Heart left ventricle (tissue), 16 donors: ENCODE measurements at regions not wholly inside any gene's neighbourhood (a gene's known extent, or its start where the extent isn't known, plus 50 kb on each side); places are given as distances from the start of the nearest gene placed in this dataset.

ENCODE experiments used
- ATAC-seq, 4 donors: fragments of 200-7000 bp; cut with Tn5 transposase; one replicate each; pipeline ENCODE4 v1.9.1; 2020 to 2022; ENCODE audit warnings: moderate library complexity in 4 of 4, mild to moderate bottlenecking in 3 of 4, moderate number of reproducible peaks in 1 of 4
- DNase-seq, 5 donors: peaks; one replicate each; pipeline ENCODE4 v3.0.0-alpha.2; 2020
- H3K27ac ChIP-seq, 12 donors: fragments of 200-600 bp; sonication (generic) in 4 of 12; one replicate each; pipeline versions ENCODE4 v1.5.0 to v1.8.0; 2016 to 2022; ENCODE audit warnings: mild to moderate bottlenecking in 2 of 12
- H3K27me3 ChIP-seq, 9 donors: fragments of 200-600 bp; sonication (generic) in 2 of 9; one replicate each; pipeline versions ENCODE4 v1.5.1 to v1.8.0; 2016 to 2022; ENCODE audit warnings: mild to moderate bottlenecking in 3 of 9
- H3K36me3 ChIP-seq, 9 donors: fragments of 200-600 bp; sonication (generic) in 2 of 9; one replicate each; pipeline versions ENCODE4 v1.5.0 to v1.8.0; 2018 to 2022; ENCODE audit warnings: mild to moderate bottlenecking in 2 of 9
- H3K4me1 ChIP-seq, 12 donors: fragments of 200-600 bp; sonication (generic) in 4 of 12; one replicate each; pipeline versions ENCODE4 v1.5.0 to v1.8.0; 2016 to 2022; ENCODE audit warnings: mild to moderate bottlenecking in 3 of 12
- H3K4me3 ChIP-seq, 12 donors: fragments of 200-600 bp; sonication (generic) in 4 of 12; one replicate each; pipeline versions ENCODE4 v1.5.0 to v1.8.0; 2017 to 2022; ENCODE audit warnings: mild to moderate bottlenecking in 9 of 12, moderate library complexity in 4 of 12
- H3K9me3 ChIP-seq, 12 donors: fragments of 200-600 bp; sonication (generic) in 4 of 12; one replicate each; pipeline versions ENCODE4 v1.5.0 to v1.8.0; 2016 to 2022; ENCODE audit warnings: mild to moderate bottlenecking in 1 of 12
- POLR2A ChIP-seq, 2 donors: fragments of 450-650 bp; IDR thresholded peaks; one replicate each; pipeline ENCODE4 v1.6.1; 2017; ENCODE audit warnings: antibody characterized with exemption in 2 of 2, mild to moderate bottlenecking in 2 of 2, moderate library complexity in 2 of 2
- WGBS, 4 donors: extraction: QIAGEN DNeasy Blood & Tissue Kit in 2 of 4; methylation state at CpG; one replicate each; pipeline versions ENCODE4 v1.1.5 to v1.1.7; 2013 to 2018; 5-methylcytosine and 5-hydroxymethylcytosine counted together
- intact Hi-C, 10 donors: fragments of 100-400 bp; cut with DNase I; formaldehyde crosslinking; loops; one replicate each; pipeline versions ENCODE4 v1.11.1 to v1.14.2; 2022
- TF ChIP-seq, protein P1 (sequence below), 12 donors: fragments of 200-600 bp; sonication (generic) in 4 of 12; IDR thresholded peaks; one replicate each; pipeline versions ENCODE4 v1.5.0 to v1.8.0; 2018 to 2022; ENCODE audit warnings: antibody characterized with exemption in 12 of 12, mild to moderate bottlenecking in 5 of 12
- donor health status: ischemic (EF 13 %, LVEDD 7.1; RV severe dilation, severe dysfunction).
- donor health status: healthy with polysubstance abuse.
- donor health status: DM: no; HTN: yes; CAD: no.
- donor health status: DM: no; HTN: no; CAD: no.
- donor health status: ischemic (EF 25% LVEDD 6.9; RV normal size, moderate dysfunction).
- donor health status: ischemic (EF 25% LVEDD 5.7; RV mildly dilated, moderate dysfunction).
- donor health status: healthy.
- donor health status: DM: yes; HTN: yes; CAD: no.
- donor health status: ischemic (EF 35%, LVEDD 5.7; RV mildly dilated, moderate dysfunction).
- donor health status: nonischemic (EF 11% LVEDD 7.7; RV severe dilation, severe dysfunction).
- donor health status: DM: yes; HTN: yes; CAD: no.
- donor health status: PGD.
- donor health status: ischemic (EF 29% LVEDD 5.4; RV normal size, mild dysfunction).
- donor health status: nonischemic (EF 23%, LVEDD 6.1; RV moderate dilation, normal function).

DNA sequence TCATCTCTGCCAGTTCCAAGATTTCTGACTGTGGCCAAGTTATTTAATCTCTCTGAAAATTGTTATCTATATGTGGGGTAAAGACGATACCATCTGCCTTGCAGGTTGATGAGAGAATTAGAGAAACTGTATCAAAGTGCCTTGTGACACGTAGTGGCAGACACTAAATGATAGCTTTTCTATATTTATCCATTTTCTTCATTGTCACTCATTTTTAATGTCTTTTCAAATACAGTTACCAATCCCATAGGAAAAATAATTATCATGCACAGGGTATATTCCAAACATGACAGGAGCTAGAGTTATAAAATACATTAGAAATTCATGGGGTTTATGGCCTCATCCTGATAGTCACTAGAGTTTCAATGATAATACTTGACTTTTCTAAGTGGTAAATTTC is 95.6 kb upstream of the NOL4 start:
- Histone ChIP-seq H3K9me3 (no peaks in the 10 kb centered on the region), H3K27ac (no peak overlapping the region), H3K4me1 (no peaks in the 10 kb centered on the region), H3K27me3 (no peaks in the 10 kb centered on the region), H3K36me3 (no peaks in the 10 kb centered on the region), H3K4me3 (no peak overlapping the region)
- no peak for DNase-seq
- intact Hi-C loops = loop anchor here in 5 of 10 donors (5.0 kb wide), 1 partner anchor 198 kb away; no protein-coding TSS in a partner anchor
- no peak for ATAC-seq
- TF ChIP-seq, protein P1, sequence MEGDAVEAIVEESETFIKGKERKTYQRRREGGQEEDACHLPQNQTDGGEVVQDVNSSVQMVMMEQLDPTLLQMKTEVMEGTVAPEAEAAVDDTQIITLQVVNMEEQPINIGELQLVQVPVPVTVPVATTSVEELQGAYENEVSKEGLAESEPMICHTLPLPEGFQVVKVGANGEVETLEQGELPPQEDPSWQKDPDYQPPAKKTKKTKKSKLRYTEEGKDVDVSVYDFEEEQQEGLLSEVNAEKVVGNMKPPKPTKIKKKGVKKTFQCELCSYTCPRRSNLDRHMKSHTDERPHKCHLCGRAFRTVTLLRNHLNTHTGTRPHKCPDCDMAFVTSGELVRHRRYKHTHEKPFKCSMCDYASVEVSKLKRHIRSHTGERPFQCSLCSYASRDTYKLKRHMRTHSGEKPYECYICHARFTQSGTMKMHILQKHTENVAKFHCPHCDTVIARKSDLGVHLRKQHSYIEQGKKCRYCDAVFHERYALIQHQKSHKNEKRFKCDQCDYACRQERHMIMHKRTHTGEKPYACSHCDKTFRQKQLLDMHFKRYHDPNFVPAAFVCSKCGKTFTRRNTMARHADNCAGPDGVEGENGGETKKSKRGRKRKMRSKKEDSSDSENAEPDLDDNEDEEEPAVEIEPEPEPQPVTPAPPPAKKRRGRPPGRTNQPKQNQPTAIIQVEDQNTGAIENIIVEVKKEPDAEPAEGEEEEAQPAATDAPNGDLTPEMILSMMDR (IDR thresholded peaks at IDR 0.05) = no peak
- no peak for TF ChIP-seq POLR2A (IDR thresholded peaks at IDR 0.05)
- 78 to 89% (median 82%) methylated on average over 2 of the region's 2 CpGs for WGBS, 4 donors

DNA sequence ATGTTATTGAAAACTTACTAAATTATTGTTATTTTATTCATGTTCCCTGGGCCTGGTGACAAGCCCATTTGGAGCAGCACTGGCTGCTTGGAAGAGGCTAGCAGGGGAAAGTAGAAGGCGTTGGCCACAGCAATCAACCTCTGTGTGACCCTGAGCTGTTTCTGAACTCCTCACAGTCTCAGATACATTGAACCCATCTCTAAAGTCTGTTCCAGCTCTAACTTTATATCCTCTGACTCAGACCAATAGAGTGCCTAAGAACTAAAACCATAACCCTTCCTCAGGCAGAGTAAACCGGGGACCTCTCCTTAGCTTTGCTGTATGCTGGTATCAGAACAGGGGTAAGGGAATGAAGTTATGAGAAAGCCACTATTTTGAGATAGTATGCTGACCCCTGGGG is 96.4 kb upstream of the NOL4 start:
- no peak for TF ChIP-seq POLR2A (IDR thresholded peaks at IDR 0.05)
- TF ChIP-seq, protein P1 (IDR thresholded peaks at IDR 0.05) = no peak
- Histone ChIP-seq H3K27me3 (no peaks in the 10 kb centered on the region), H3K27ac (no peak overlapping the region), H3K4me3 (no peak overlapping the region), H3K36me3 (no peaks in the 10 kb centered on the region), H3K4me1 (no peaks in the 10 kb centered on the region), H3K9me3 (peaks cover 0 to 1% (median 0%) of the 10 kb centered on the region in 12 donors)
- WGBS, 4 donors = 83 to 87% (median 84%) methylated on average over 2 of the region's 2 CpGs
- intact Hi-C loops = loop anchor here in 5 of 10 donors (5.0 kb wide), 1 partner anchor 199 kb away; no protein-coding TSS in a partner anchor
- ATAC-seq (no peak), DNase-seq (no peak)

DNA sequence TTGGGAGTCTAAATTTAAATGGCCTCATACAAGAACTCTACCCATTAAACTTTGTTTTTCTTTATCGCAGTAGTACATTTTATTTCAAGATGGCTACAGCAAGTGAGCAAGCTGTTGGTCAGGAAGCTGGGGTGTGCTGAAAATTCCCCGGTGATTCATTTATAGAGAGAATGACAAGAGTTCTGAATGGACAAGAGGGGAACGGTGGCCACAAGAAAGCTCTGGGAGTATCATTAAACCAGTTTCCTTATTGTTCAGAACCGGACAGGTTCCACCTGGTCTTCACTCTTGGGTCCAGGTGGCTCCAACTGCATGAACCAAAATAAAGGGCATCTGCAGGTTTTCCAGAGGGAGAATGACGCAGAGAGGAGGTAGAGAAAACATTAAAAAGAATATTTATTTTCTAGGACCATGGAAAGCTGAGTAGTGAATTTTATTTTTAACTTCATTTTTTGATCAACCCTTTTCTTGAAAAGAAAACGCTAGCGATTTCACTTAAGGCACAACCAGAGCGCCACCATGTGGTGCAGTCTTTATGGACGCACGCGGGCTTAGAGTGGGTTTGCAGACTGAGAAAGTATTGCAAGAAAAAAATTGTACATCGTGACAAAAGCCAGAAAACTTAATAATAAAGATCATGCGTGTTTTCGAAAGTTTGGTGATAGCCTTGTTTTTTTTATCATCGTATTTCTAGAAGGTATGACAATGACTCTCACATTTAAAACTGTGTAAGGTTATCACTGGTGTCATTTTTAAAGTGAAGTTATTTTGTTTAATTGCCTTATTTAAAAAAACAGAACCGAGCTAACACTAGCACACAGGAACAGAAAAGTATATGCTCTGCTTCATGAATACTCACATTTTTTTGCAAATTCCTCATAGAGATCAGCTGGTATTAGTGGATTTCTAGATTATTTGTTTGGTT is 97.9 kb upstream of the NOL4 start:
- no peak overlapping the region for H3K4me3 ChIP-seq
- ATAC-seq (no peak), DNase-seq (peak in 2 of 5 donors; percentile 8 to 24)
- 23 to 26% (median 24%) methylated on average over 16 of the region's 16 CpGs for WGBS, 4 donors
- peaks cover 0 to 12% (median 0%) of the 10 kb centered on the region in 12 donors for H3K9me3 ChIP-seq
- H3K27ac ChIP-seq = no peak overlapping the region
- no peaks in the 10 kb centered on the region for H3K36me3 ChIP-seq
- no peaks in the 10 kb centered on the region for H3K4me1 ChIP-seq
- intact Hi-C loops = loop anchor here in 7 of 10 donors (2.0 to 5.0 kb wide), 2 partner anchors 200 kb away; no protein-coding TSS in a partner anchor
- H3K27me3 ChIP-seq = no peaks in the 10 kb centered on the region
- TF ChIP-seq, protein P1 (IDR thresholded peaks at IDR 0.05) = peak; percentile 33 to 68 (median 56)
- no peak for TF ChIP-seq POLR2A (IDR thresholded peaks at IDR 0.05)

- intact Hi-C loops = no loop called here
- ATAC-seq (no peak), DNase-seq (no peak)
- Histone ChIP-seq H3K27me3 (no peaks in the 10 kb centered on the region), H3K9me3 (peaks cover 0 to 12% (median 0%) of the 10 kb centered on the region in 12 donors), H3K36me3 (no peaks in the 10 kb centered on the region), H3K4me1 (no peaks in the 10 kb centered on the region), H3K4me3 (no peak overlapping the region), H3K27ac (no peak overlapping the region)
- no peak for TF ChIP-seq POLR2A (IDR thresholded peaks at IDR 0.05)
- TF ChIP-seq, protein P1 (IDR thresholded peaks at IDR 0.05) = no peak
- 80 to 83% (median 81%) methylated on average over 1 of the region's 1 CpG for WGBS, 4 donors
Measured at GRCh38 chr18:34329840-34330239, 105.1 kb upstream of the NOL4 start.
